ENCODE measurements at regions not wholly inside any gene's neighbourhood (a gene's known extent, or its start where the extent isn't known, plus 50 kb on each side); places are given as distances from the start of the nearest gene placed in this dataset.

GRCh38 chr4:73312967-73313366, 54.4 kb upstream of the ANKRD17 start:
- no peak overlapping the region for H3K23ac ChIP-seq (ENCODE audit: insufficient read length, low read depth, low read length)
- Mint-ChIP-seq H3K4me1 (no peaks in the 10 kb centered on the region), H3K9me3 (no peaks in the 10 kb centered on the region), H3K36me3 (ENCODE audit: insufficient read depth in 1 of 3, low read depth in 3 of 3) (no peaks in the 10 kb centered on the region), H3K27ac (no peak overlapping the region), H3K27me3 (ENCODE audit: low read depth) (no peaks in the 10 kb centered on the region), H3K4me3 (no peak overlapping the region)
- no peak overlapping the region for H3K18ac ChIP-seq (ENCODE audit: insufficient read length, low read depth, low read length)
- H2BK12ac ChIP-seq (ENCODE audit: insufficient read length, low read depth, low read length): no peak overlapping the region
- H4K8ac ChIP-seq (replicated peaks; ENCODE audit: insufficient read length, low read depth, low read length): no peak overlapping the region
- no peak for DNase-seq
- H4K91ac ChIP-seq (ENCODE audit: insufficient read length, low read depth, low read length): no peak overlapping the region
- no peak overlapping the region for H2BK120ac ChIP-seq (ENCODE audit: low read depth, low read length, poor library complexity, severe bottlenecking)
- H4K20me1 ChIP-seq (ENCODE audit: control insufficient read depth, insufficient read depth, insufficient read length): no peaks in the 10 kb centered on the region
- H2BK20ac ChIP-seq (ENCODE audit: low read depth, low read length, poor library complexity, severe bottlenecking): no peak overlapping the region
- no peak overlapping the region for H2BK15ac ChIP-seq (ENCODE audit: low read depth, low read length)
- H3K56ac ChIP-seq (ENCODE audit: insufficient read length, low read depth, low read length): no peak overlapping the region
- no peak overlapping the region for H3K14ac ChIP-seq (ENCODE audit: insufficient read depth, low read length)
- H3K9ac ChIP-seq (ENCODE audit: extremely low read depth, insufficient read length, low read length): no peak overlapping the region
- H3K9me3 ChIP-seq (ENCODE audit: control insufficient read depth, low read depth, low read length): no peaks in the 10 kb centered on the region
- H2AK5ac ChIP-seq (ENCODE audit: insufficient read length, low read length): no peak overlapping the region
- no peak overlapping the region for H3K4me2 ChIP-seq (ENCODE audit: insufficient read depth, insufficient read length, low read length)
- no peaks in the 10 kb centered on the region for H3K4me1 ChIP-seq (ENCODE audit: insufficient read depth, low read length)
- H3T11ph ChIP-seq (ENCODE audit: low read length): no peak overlapping the region
- WGBS (ENCODE audit: extremely low coverage, insufficient read length, low lambda C conversion rate): no CpG with 5 or more reads among the region's 1 CpG
- no peak overlapping the region for H4K5ac ChIP-seq (ENCODE audit: insufficient read length, low read depth, low read length)
- TF ChIP-seq CTCF (conservative IDR thresholded peaks at IDR 0.05): no peak
- no peak overlapping the region for H3K4ac ChIP-seq (ENCODE audit: low read depth, low read length)
- no peak overlapping the region for H2BK5ac ChIP-seq (ENCODE audit: insufficient read length, low read length)
- no peak overlapping the region for H3K27ac ChIP-seq (ENCODE audit: insufficient read length, low read depth, low read length)
- H3K79me2 ChIP-seq (ENCODE audit: insufficient read depth, low read length): no peaks in the 10 kb centered on the region
- no peak overlapping the region for H2AFZ ChIP-seq (ENCODE audit: low read length)
- no peaks in the 10 kb centered on the region for H3K23me2 ChIP-seq (ENCODE audit: insufficient read length, low read depth, low read length, poor library complexity, severe bottlenecking)
- H3K79me1 ChIP-seq (ENCODE audit: insufficient read depth, low read depth, low read length, poor library complexity, severe bottlenecking): no peaks in the 10 kb centered on the region
- H3K27me3 ChIP-seq (ENCODE audit: insufficient read depth, low read length): no peaks in the 10 kb centered on the region
